ENCODE measurements at regions not wholly inside any gene's neighbourhood (a gene's known extent, or its start where the extent isn't known, plus 50 kb on each side); places are given as distances from the start of the nearest gene placed in this dataset.

- H3K36me3 ChIP-seq (ENCODE audit: control insufficient read depth, insufficient read depth, low read length) = no peaks in the 10 kb centered on the region
- no peaks in the 10 kb centered on the region for H4K20me1 ChIP-seq (ENCODE audit: control insufficient read depth, extremely low read depth, insufficient read depth, low read length)
- no peaks in the 10 kb centered on the region for H3K27me3 ChIP-seq (ENCODE audit: control insufficient read depth, insufficient read depth, low read length)
- H3K4me3 ChIP-seq (replicated peaks in 1 of 4; ENCODE audit: control extremely low read depth in 1 of 4, insufficient read depth in 1 of 4, low read depth in 3 of 4, low read length in 4 of 4) = no peak overlapping the region
- no peak overlapping the region for H3K4me2 ChIP-seq (ENCODE audit: extremely low read depth, insufficient read depth, low read length)
- no peak overlapping the region for H3K9ac ChIP-seq (ENCODE audit: insufficient read depth, low read length)
- H2AFZ ChIP-seq (ENCODE audit: low read length) = no peak overlapping the region
- H3K9me3 ChIP-seq (ENCODE audit: control insufficient read depth, insufficient read depth, low read depth, low read length) = no peaks in the 10 kb centered on the region
- TF ChIP-seq EZH2 (IDR thresholded peaks at IDR 0.05; ENCODE audit: low read length, missing control alignments) (no peak), CTCF (conservative IDR thresholded peaks at IDR 0.05 in 1 of 2, IDR thresholded peaks at IDR 0.05 in 1 of 2; ENCODE audit: low read depth in 1 of 2, low read length in 2 of 2) (no peak)
- no peaks in the 10 kb centered on the region for H3K79me2 ChIP-seq (ENCODE audit: control insufficient read depth, insufficient read depth, low read length)
- H3K4me1 ChIP-seq (ENCODE audit: control insufficient read depth, extremely low read depth, insufficient read depth, low read length) = peaks cover 6% of the 10 kb centered on the region
- no peak for DNase-seq (ENCODE audit: low read depth in 2 of 2)
- H3K27ac ChIP-seq (ENCODE audit: insufficient read depth, low read length) = no peak overlapping the region
Measured at GRCh38 chr14:54109521-54110120, 153.0 kb upstream of the BMP4 start.

- no peaks in the 10 kb centered on the region for H3K36me3 ChIP-seq (ENCODE audit: control insufficient read depth, insufficient read depth, low read length)
- no peak for DNase-seq (ENCODE audit: low read depth in 2 of 2)
- H3K27ac ChIP-seq (ENCODE audit: insufficient read depth, low read length) = no peak overlapping the region
Measured at GRCh38 chr14:54114941-54115340, 158.3 kb upstream of the BMP4 start.

GRCh38 chr14:54116198-54116885, 159.7 kb upstream of the BMP4 start:
- no peak for TF ChIP-seq EZH2 (IDR thresholded peaks at IDR 0.05; ENCODE audit: low read length, missing control alignments)
- no peak for TF ChIP-seq CTCF (conservative IDR thresholded peaks at IDR 0.05 in 1 of 2, IDR thresholded peaks at IDR 0.05 in 1 of 2; ENCODE audit: low read depth in 1 of 2, low read length in 2 of 2)
- no peaks in the 10 kb centered on the region for H3K9me3 ChIP-seq (ENCODE audit: control insufficient read depth, insufficient read depth, low read depth, low read length)
- no peaks in the 10 kb centered on the region for H3K36me3 ChIP-seq (ENCODE audit: control insufficient read depth, insufficient read depth, low read length)
- H3K27me3 ChIP-seq (ENCODE audit: control insufficient read depth, insufficient read depth, low read length) = no peaks in the 10 kb centered on the region
- H2AFZ ChIP-seq (ENCODE audit: low read length) = no peak overlapping the region
- DNase-seq (ENCODE audit: low read depth in 2 of 2) = no peak
- no peak overlapping the region for H3K4me3 ChIP-seq (replicated peaks in 1 of 4; ENCODE audit: control extremely low read depth in 1 of 4, insufficient read depth in 1 of 4, low read depth in 3 of 4, low read length in 4 of 4)
- H3K4me2 ChIP-seq (ENCODE audit: extremely low read depth, insufficient read depth, low read length) = no peak overlapping the region
- H3K79me2 ChIP-seq (ENCODE audit: control insufficient read depth, insufficient read depth, low read length) = no peaks in the 10 kb centered on the region
- H3K9ac ChIP-seq (ENCODE audit: insufficient read depth, low read length) = no peak overlapping the region
- no peaks in the 10 kb centered on the region for H3K4me1 ChIP-seq (ENCODE audit: control insufficient read depth, extremely low read depth, insufficient read depth, low read length)
- H4K20me1 ChIP-seq (ENCODE audit: control insufficient read depth, extremely low read depth, insufficient read depth, low read length) = no peaks in the 10 kb centered on the region
- H3K27ac ChIP-seq (ENCODE audit: insufficient read depth, low read length) = no peak overlapping the region

More at GRCh38 chr14:54114941-54115340, 158.3 kb upstream of the BMP4 start:
- Histone ChIP-seq H3K4me1 (ENCODE audit: control insufficient read depth, extremely low read depth, insufficient read depth, low read length) (no peaks in the 10 kb centered on the region), H3K4me2 (ENCODE audit: extremely low read depth, insufficient read depth, low read length) (no peak overlapping the region), H4K20me1 (ENCODE audit: control insufficient read depth, extremely low read depth, insufficient read depth, low read length) (no peaks in the 10 kb centered on the region), H3K9ac (ENCODE audit: insufficient read depth, low read length) (no peak overlapping the region), H3K79me2 (ENCODE audit: control insufficient read depth, insufficient read depth, low read length) (no peaks in the 10 kb centered on the region), H3K4me3 (replicated peaks in 1 of 4; ENCODE audit: control extremely low read depth in 1 of 4, insufficient read depth in 1 of 4, low read depth in 3 of 4, low read length in 4 of 4) (no peak overlapping the region), H3K27me3 (ENCODE audit: control insufficient read depth, insufficient read depth, low read length) (no peaks in the 10 kb centered on the region), H3K9me3 (ENCODE audit: control insufficient read depth, insufficient read depth, low read depth, low read length) (no peaks in the 10 kb centered on the region), H2AFZ (ENCODE audit: low read length) (no peak overlapping the region)
- TF ChIP-seq CTCF (conservative IDR thresholded peaks at IDR 0.05 in 1 of 2, IDR thresholded peaks at IDR 0.05 in 1 of 2; ENCODE audit: low read depth in 1 of 2, low read length in 2 of 2) = no peak
- TF ChIP-seq EZH2 (IDR thresholded peaks at IDR 0.05; ENCODE audit: low read length, missing control alignments) = no peak
